RCC 7860 (cell line): ENCODE measurements at regions not wholly inside any gene's neighbourhood (a gene's known extent, or its start where the extent isn't known, plus 50 kb on each side); places are given as distances from the start of the nearest gene placed in this dataset.

Experiments
- DNase-seq: peaks from one replicate; pipeline ENCODE4 v3.0.0-alpha.2; 2015; ENCODE audit warnings: low spot score
- FAIRE-seq: peaks from 2 replicates; lab custom pipeline; 2012; peaks lifted over from hg19 to GRCh38; lab: Jason Lieb, UNC

GRCh38 chr5:60207040-60207439 is 313.5 kb upstream of the PDE4D start:
- DNase-seq (no peak), FAIRE-seq (no peak)

- FAIRE-seq (no peak), DNase-seq (no peak)
Observed at GRCh38 chr5:60206234-60206633, 312.7 kb upstream of the PDE4D start.

- DNase-seq (no peak), FAIRE-seq (no peak)
Observed at GRCh38 chr5:60205071-60205470, 311.5 kb upstream of the PDE4D start.

- DNase-seq (peak; percentile 54), FAIRE-seq (peak; percentile 30)
Observed at GRCh38 chr5:60196385-60197113, 303.0 kb upstream of the PDE4D start.

GRCh38 chr5:60195551-60195950 is 302.0 kb upstream of the PDE4D start:
- no peak for FAIRE-seq
- no peak for DNase-seq

GRCh38 chr5:60195083-60195482 is 301.6 kb upstream of the PDE4D start:
- FAIRE-seq: no peak

GRCh38 chr5:60185231-60186099 is 291.9 kb upstream of the PDE4D start:
- no peak for DNase-seq
- no peak for FAIRE-seq

More at GRCh38 chr5:60195083-60195482, 301.6 kb upstream of the PDE4D start:
- no peak for DNase-seq

- FAIRE-seq: no peak
Observed at GRCh38 chr5:60184606-60185005, 291.1 kb upstream of the PDE4D start.

GRCh38 chr5:60183881-60184280 is 290.4 kb upstream of the PDE4D start:
- DNase-seq (no peak), FAIRE-seq (no peak)

More at GRCh38 chr5:60184606-60185005, 291.1 kb upstream of the PDE4D start:
- DNase-seq: no peak

GRCh38 chr5:60178101-60178500 is 284.6 kb upstream of the PDE4D start:
- DNase-seq (no peak), FAIRE-seq (no peak)

GRCh38 chr5:60177596-60177995 is 284.1 kb upstream of the PDE4D start:
- FAIRE-seq (no peak), DNase-seq (no peak)

GRCh38 chr5:60173667-60174066 is 280.1 kb upstream of the PDE4D start:
- FAIRE-seq: no peak
- no peak for DNase-seq

- DNase-seq: no peak
- no peak for FAIRE-seq
Observed at GRCh38 chr5:60163762-60164161, 270.2 kb upstream of the PDE4D start.

- FAIRE-seq: no peak
Observed at GRCh38 chr5:60162441-60162840, 268.9 kb upstream of the PDE4D start.

GRCh38 chr5:60161340-60161934 is 267.9 kb upstream of the PDE4D start:
- no peak for FAIRE-seq
- no peak for DNase-seq

More at GRCh38 chr5:60162441-60162840, 268.9 kb upstream of the PDE4D start:
- DNase-seq: no peak

- FAIRE-seq (no peak), DNase-seq (no peak)
Observed at GRCh38 chr5:60149081-60149480, 255.6 kb upstream of the PDE4D start.

GRCh38 chr5:60148366-60148765 is 254.8 kb upstream of the PDE4D start:
- DNase-seq: no peak
- no peak for FAIRE-seq

- no peak for FAIRE-seq
- DNase-seq: no peak
Observed at GRCh38 chr5:60147791-60148190, 254.3 kb upstream of the PDE4D start.

GRCh38 chr5:60143942-60144549 is 250.5 kb upstream of the PDE4D start:
- DNase-seq: no peak
- no peak for FAIRE-seq

- FAIRE-seq (no peak), DNase-seq (no peak)
Observed at GRCh38 chr5:60141119-60141518, 247.6 kb upstream of the PDE4D start.

GRCh38 chr5:60136841-60137240 is 243.3 kb upstream of the PDE4D start:
- no peak for FAIRE-seq
- no peak for DNase-seq
